GM21526 (cell line): ENCODE measurements at regions not wholly inside any gene's neighbourhood (a gene's known extent, or its start where the extent isn't known, plus 50 kb on each side); places are given as distances from the start of the nearest gene placed in this dataset.

Experiments
- ATAC-seq: cut with Tn5 transposase; IDR thresholded peaks from one replicate; pipeline ENCODE4 v1.9.1; 2021; ENCODE audit warnings: moderate library complexity; ENCODE audit not compliant: unreplicated experiment, low FRiP score

DNA sequence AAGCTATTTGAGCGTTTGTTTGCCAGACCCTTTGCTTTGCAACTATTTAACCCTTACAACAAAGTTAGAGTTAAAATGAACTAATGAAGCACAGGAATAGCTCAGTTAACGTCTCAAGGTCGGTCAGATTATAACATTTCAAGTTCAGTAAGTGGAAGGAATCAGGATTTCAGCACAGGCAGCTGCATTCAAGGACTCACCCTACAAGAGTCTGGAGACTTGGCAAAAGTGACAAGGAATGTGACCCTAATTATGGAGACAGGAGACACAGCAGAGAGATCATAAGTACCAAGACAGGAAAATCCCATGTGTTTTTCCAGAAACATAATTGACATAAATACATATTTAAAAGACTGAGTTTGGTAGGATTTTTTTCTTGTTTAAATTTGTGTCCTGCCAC is 1481.7 kb downstream of the TECRL start:
- ATAC-seq: no peak

DNA sequence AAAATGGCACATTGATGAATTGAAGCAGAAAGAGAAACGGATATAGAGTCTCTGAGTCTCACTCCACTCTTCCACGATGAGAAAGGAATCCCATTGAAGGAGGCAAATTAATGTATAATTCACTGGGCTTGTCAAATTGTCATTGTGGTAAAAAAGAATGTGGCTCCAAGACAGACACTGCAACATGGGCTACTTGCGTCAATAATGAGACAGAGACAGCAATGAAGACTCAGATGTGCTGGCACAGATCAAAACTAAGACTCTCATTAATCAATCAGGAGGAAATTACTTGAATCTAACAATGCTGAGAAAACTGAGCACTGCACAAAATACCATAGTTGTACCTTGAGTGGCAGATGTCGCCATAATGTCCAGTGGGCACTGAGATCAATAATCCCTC is 1485.5 kb downstream of the TECRL start:
- ATAC-seq: no peak

DNA sequence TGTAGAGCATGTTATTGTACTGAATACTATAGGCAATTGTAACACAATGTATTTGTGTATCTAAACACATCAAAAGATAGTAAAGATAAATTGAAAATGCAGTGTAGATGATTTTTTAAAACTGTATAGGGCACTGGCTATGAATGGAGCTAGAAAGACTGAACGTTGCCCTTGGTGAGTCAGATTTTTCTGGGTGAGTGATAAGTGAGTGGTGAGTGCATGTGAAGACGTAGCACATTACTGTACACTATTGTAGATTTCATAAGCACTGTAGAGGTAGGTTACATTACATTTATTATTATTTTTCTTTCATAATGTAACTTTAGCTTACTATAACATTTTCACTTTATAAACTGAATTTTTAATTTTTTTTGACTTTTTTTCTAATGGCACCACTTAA is 1491.6 kb downstream of the TECRL start:
- no peak for ATAC-seq

DNA sequence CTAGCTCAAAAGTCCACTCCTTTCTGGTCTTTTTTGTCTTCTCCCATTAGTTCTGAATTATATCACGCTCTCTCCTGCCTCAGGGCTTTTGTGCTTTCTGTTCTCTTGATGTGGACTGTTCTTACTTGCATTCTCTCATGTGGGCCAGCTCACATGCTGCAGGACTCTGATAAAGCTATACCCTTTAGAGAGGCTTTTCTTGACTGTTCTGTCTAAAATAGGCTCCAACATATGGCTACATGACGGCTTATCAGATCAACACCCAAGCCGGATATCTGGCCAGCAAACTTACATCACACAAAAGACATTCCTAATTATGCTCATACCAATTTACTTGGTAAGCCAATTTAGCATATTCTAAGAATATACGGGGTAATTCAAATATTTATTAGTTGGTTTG is 1494.5 kb downstream of the TECRL start:
- ATAC-seq: no peak

DNA sequence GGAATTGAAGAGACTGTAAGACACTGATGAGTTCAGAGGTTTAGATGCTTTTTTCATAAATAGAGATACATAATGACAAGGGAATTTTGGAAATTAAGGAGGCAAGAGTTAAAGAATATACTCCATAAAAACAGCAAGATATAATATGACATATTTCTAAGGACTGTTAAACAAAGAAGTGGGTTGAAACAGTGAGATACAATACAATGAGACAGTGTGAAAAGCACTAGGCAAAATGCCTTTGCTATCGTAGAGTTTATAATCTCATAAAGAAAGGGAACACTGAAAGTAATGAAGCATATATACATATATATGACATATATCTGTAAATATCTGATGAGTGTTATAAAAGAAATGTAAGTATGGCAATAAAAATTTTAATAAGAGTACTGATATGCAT is 1496.2 kb downstream of the TECRL start:
- no peak for ATAC-seq

DNA sequence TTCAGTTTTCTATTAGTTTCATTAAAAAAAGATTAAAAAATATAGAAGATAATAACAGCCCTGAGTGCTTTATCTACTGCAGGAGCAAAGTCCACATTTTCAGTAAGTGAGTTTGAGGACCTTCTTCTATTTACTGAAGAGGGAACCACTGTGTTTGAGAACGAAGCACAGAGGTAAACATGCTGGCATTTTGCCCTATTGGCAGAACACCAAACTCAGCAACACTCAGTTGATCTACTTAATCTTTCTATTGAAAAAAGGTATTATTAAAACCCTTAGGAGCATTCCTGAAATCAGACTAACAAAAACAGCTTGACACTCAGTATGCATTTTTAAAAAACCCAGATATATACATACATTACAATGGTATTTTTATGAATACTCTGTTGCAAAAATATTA is 1496.7 kb downstream of the TECRL start:
- no peak for ATAC-seq

DNA sequence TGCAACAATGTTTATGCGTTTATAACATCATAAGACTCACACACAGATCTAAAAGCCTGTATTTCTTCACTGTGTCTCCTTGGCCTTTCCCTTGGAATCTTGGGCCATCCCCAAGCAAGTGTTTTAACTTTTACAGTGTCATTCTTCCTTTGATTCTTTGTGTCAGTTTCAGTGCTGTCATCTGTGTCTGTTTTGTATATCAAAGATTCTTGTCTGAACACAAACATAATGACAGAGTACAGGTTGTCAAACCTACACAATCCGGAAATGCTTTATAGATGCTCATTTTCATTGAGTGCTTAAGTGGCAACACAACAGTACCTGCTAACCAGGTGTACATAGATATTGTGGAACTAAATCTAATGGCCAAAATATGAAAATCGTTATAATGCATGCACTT is 1500.0 kb downstream of the TECRL start:
- no peak for ATAC-seq

DNA sequence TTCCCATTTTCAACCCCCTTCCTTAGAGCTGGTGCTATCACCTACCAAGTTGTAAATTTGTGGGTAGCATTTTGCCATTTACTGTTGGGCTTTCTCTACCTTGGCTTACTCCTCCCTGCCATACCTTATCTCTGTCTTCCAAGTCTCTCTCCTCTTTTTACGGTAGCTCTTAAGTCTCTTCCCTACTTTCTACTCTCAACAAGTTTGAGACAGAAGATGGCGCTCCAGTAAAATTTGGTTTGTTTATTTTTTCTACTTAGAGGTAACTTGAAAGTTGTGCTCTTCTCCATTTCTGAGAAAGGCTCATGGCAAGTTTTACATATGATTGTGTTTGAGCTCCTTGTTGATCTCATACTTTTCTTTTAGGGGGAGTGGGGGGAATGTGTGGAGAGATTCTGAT is 1508.1 kb downstream of the TECRL start:
- no peak for ATAC-seq

DNA sequence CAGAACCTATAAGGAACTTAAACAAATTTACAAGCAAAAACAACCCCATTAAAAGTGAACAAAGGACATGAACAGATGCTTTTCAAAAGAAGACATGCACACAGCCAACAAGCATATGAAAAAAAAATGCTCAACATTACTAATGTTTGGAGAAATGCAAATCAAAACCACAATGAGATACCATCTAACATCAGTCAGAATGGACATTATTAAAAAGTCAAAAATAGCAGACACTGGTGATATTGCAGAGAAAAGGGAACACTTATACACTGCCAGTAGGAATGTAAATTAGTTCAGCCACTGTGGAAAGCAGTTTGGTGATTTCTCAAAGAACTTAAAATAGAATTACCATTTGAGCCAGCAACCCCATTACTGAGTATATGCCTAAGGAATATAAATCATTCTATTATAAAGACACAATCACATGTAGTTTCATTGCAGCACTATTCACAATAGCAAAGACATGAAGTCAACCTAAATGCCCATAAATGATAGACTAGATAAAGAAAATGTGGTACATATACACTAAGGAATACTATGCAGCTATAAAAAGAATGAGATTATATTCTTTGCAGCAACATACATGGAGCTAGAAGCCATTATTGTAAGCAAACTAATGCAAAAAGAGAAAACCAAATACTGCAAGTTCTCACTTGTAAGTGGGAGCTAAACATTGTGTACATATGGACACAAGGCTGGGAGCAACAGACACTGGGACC is 1509.4 kb downstream of the TECRL start:
- no peak for ATAC-seq

DNA sequence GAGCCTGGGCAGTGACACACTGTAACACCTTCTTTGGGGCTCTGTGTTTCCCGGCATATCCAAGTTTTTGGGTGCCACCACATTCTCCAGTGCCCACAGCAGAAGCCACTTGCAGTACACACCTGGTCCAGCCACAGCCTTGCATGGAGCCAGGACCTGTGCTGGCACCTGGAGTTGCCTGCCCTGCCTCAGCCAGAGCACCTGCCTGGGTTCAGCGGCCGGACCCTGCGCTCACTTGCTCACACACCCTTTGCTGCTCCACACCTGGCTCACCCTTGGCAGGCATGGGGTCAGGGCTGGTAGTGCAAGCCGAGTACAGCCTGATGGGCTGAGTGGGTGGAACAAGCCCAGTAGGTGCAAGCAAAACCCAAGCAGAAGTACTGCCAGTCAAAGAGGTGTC is 1511.1 kb downstream of the TECRL start:
- ATAC-seq: no peak

DNA sequence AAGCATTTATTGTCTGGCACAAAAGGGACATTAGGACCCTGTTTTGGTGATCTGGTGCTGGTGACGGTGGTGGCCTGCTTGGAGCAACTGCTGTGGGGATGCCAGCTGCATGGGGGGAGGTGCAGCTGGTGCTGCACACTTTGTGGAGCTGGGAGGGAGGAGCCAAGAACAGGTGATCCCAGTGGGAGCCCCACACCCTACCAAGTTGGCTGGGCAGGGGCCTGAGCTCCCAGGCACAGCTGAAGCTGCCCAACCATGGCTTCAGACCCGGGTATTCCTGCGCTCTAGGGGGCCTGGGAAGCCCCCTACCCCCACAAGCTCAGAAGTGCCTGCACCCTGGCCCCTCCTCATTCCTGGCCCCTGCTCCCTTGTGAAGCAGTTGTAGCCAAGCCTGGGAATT is 1512.5 kb downstream of the TECRL start:
- no peak for ATAC-seq

DNA sequence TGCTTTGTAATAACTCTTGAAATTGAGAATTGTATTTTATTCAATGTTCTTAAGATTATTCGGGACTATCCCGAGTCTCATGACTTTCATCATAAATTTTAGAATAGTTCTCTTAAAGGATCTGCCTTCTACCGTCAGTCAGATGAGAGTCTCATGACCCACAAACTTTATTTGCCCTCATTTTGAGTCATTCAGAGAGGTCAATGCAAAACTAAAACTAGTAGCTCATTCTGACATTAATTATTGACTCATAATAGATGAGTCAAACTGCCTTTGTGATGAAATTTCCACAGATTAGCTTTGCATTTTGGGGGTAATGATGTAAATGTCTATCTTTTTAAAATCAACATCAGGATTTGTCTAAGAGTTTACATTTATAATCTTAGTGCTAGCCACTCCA is 1527.3 kb downstream of the TECRL start:
- no peak for ATAC-seq

DNA sequence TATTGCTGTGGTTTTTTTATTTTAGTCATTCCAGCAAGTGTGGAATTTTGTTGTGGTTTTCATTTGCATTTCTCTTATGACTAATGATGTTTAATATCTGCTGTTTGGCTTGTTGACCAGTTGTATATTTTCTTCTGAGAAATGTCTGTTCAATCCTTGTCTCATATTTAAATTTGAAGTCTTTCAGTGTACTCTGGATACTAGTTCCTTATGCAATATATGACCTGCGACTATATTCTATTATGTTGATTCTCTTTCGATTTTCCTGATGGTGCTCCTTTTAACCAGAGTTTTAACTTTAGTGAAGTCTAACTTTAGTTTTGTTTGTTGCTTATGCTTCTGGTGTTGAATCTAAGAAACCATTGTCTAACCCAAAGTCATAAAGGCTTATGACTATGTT is 1528.0 kb downstream of the TECRL start:
- ATAC-seq: no peak

DNA sequence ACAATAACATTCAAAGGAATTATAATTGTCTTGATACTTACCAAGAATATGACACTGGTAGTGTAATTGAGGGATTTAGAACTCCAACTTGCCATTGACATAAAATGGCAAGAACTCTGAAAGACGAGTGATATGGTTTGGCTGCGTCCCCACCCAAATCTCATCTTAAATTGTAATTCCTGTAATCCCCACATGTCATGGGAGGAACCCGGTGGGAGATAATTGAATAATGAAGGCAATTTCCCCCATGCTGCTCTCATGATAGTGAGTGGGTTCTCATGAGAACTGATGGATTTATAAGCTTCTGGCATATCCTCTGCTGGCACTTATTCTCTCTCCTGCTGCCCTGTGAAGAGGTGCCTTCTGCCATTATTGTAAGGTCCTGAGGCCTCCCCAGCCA is 1536.4 kb downstream of the TECRL start:
- ATAC-seq: no peak

DNA sequence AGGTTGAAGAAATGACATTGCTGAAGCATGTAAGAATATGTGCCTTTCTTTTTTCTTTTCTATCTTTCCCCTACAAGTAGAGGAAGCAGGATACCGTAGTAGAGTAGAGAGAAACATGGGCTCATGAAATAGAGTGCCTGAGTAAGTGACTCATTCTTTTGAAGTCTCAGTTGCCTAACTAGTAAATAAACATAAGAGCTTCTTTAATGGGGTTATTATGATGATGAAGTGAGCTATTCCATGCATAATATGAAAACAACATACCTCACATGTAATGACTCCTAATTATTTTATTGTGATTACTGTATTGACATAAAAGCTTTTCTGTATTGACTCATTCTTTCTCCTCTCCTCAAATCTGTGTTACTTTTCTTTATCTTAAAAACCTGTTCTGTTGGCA is 1538.2 kb downstream of the TECRL start:
- no peak for ATAC-seq

DNA sequence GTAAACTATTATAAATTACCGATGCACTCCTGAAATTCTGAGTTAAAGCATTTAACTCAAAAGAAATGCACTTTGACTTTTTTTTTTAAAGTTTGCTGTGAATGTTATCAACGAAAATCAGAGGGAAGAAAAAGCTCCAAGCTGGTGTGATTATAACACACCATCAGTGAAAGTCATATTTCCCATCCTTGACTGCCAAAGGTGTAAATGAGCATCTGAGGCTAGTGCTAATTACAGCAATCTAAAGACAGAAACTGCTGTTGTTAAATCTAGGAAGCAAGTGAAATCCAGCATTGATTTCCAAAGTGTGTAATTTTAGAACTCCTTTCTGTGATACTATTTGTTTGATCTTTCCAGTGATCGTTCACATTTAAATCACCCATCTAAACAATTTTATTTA is 1538.8 kb downstream of the TECRL start:
- ATAC-seq: no peak

DNA sequence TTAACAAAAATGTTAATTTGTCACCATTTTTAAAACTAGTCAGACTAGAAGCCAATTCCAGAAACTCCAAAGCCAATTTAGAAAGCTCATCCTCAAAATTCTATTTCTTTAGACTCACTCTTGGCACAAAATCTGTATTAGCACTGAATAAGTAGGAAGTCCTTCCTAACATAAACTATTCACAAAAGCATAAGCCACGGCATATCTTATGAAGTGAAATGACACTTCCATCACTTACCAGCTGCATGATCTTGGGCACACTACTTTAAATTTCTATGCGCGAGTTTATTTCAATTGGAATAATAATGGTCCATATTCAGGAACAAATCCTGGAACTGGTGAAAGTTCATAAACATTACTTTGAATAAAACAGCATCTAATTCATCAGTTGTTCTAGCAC is 1544.0 kb downstream of the TECRL start:
- no peak for ATAC-seq

DNA sequence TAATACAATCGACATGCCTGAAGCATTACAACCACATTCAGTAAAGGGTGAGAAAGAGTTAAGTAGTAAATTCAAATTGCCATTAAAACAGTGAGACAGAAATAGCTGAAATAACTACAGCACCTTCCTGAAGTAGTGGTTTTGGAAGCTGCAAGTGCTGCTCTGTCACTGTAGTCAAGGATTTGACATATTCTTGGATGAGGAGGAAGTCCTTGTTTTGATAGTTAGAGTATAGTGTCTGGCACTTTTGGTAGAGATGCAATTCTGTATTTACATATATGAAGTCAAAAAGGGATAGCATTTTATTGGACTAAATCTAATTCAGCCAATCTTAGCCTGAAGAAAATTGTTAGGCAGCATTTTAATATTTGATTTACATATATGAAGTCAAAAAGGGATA is 1559.6 kb downstream of the TECRL start:
- ATAC-seq: no peak

DNA sequence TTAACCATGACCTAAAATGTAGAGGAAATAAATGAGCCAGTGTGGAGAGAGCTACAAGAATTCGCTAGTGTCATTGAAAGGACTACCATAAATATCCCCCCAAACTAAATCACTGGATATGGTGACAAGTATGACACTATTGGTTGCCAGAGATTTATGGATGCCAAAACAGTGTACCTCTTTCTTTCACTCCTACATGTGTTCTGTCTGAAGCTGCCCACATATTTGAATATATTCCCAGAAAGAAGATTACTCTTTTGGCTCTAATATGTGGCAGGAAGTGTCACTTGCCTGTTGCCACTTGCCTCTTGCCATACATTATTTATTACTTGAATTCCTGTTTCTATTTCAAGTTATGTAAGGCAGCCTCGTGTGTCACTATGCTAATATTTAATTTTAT is 1573.6 kb downstream of the TECRL start:
- no peak for ATAC-seq

DNA sequence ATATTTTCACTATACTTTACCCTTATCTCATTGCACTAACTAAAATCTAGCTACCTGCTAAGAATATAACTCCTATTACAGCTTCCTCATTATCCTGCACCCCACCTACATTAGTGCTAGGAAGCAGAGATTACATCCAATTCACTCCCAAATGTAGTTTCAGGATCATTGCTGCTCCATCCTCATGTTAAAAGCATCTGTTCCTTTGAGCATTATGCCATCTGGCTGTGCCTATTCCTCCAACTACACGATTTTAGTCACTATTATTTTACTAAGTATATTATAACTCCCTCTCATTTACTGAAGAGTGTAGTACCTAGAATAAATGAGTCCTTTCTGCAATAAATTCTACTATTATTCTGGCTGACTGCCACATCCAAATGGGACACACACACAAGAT is 1586.9 kb downstream of the TECRL start:
- no peak for ATAC-seq

DNA sequence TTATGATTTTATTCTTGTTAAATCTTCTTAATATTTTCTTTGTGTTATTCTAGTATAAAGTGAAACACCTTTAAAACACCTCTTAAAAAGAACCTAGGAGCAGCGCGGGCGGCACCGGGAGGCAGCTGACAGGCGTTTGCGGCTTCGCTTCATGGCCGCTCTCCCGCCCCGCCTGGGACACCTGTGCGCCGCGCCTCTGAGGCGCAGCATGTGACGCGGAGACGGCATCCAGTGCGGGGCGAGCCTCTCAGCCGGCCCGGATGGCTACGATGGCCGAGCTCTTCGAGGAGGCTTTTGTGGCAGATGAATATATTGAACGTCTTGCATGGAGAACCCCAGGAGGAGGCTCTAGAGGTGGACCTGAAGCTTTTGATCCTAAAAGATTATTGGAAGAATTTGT is 1592.7 kb downstream of the TECRL start:
- no peak for ATAC-seq

DNA sequence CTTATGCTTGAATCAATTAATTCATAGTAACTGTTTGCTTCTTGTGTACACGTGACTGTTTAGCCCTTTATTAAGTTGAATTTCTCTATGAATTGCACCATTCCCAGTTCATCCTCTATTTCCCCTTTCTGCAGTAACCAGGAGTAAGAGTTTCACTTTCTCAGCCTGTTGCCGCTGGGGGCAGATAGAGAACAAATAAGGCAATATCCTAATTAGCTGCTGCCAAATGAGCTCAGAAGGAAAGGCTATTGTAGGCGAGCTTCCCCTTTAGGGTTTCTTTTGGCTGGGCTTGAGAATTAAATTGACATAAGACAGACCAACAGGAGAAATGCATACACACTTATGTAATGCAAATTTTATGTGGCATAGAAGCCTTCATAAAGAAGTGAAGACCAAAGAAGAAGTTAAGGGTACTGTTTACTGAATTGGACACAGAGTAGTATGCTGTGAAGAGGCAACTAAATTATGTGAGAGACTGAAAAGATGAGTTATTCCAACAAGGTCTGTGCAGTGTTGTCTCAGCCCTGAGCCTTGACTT is 1594.7 kb downstream of the TECRL start:
- no peak for ATAC-seq

DNA sequence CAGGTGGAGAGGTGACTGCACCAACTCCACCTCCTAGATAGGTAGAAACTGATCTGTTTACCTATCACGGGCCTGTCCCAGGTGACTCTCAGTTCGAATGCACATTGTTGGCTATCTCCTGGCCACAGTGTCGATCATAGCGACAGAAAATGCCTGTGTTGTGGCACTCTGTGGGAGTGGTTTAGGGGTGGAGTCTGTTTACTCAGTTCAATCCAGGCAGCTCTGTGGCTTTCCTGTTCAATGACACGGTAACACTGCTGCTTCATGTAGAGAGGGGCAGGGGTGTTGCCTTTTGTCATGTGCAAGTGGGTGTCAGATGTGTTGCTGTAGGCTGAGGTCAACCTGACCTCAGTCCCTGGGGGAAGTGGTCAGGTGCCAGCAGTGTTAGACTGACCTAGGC is 1602.4 kb downstream of the TECRL start:
- ATAC-seq: no peak
